ENCODE measurements at regions not wholly inside any gene's neighbourhood (a gene's known extent, or its start where the extent isn't known, plus 50 kb on each side); places are given as distances from the start of the nearest gene placed in this dataset.
A peak's percentile ranks its signal among the peaks of the same experiment; 100 is the strongest.

DNA sequence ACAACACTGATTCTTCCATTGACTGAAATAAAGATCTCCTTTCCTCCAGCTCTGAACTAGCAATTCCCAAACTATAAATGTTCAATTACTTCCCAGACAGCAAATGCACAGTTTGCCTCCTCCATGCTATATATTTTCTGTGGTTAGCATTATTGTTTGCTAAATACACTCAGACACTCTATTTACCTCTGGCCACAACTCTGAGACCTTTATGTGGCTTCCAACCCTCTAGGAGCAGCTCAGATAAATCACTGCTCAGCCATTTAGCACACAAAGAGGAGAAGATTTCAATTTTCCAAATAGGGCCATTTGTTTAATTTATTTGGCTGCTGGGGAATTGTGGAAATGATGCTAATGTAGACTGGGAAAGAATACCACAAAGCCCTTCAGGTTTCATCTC, 202.0 kb downstream of the SPTSSA start:
- Mint-ChIP-seq H3K4me1 (ENCODE audit: unreplicated experiment) (peaks cover 3% of the 10 kb centered on the region), H3K27ac (no peak overlapping the region), H3K9me3 (peaks cover 4% of the 10 kb centered on the region), H3K36me3 (no peaks in the 10 kb centered on the region), H3K4me3 (no peak overlapping the region), H3K27me3 (peaks cover 4% of the 10 kb centered on the region)
- DNase-seq (ENCODE audit: extremely low spot score, unreplicated experiment), result no peak
- TF ChIP-seq, protein P1, sequence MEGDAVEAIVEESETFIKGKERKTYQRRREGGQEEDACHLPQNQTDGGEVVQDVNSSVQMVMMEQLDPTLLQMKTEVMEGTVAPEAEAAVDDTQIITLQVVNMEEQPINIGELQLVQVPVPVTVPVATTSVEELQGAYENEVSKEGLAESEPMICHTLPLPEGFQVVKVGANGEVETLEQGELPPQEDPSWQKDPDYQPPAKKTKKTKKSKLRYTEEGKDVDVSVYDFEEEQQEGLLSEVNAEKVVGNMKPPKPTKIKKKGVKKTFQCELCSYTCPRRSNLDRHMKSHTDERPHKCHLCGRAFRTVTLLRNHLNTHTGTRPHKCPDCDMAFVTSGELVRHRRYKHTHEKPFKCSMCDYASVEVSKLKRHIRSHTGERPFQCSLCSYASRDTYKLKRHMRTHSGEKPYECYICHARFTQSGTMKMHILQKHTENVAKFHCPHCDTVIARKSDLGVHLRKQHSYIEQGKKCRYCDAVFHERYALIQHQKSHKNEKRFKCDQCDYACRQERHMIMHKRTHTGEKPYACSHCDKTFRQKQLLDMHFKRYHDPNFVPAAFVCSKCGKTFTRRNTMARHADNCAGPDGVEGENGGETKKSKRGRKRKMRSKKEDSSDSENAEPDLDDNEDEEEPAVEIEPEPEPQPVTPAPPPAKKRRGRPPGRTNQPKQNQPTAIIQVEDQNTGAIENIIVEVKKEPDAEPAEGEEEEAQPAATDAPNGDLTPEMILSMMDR (conservative IDR thresholded peaks at IDR 0.05), result no peak

DNA sequence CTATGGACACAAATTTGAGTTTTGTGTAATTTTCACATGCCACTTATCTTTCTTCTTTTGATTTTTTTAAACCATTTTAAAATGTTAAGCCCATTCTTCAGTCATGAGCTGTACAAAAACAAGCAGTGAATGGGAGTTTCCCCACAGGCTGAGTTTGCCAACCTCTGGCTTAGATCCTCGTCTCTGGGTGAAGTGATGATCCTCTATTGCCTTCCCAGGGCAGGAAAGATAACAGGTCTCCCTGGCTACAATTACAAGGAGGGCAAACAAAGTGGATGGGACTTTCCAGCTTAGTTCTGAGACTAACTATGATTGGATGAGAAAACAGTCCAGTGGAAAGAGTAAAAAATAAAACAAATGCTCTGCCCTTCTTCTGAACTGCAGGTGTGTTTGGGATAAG, 203.7 kb downstream of the SPTSSA start:
- H3K4me3 Mint-ChIP-seq, result no peak overlapping the region
- H3K27ac Mint-ChIP-seq, result no peak overlapping the region
- no peak for DNase-seq (ENCODE audit: extremely low spot score, unreplicated experiment)
- H3K4me1 Mint-ChIP-seq (ENCODE audit: unreplicated experiment), result peaks cover 3% of the 10 kb centered on the region
- TF ChIP-seq, protein P1 (conservative IDR thresholded peaks at IDR 0.05), result no peak
- H3K27me3 Mint-ChIP-seq, result peaks cover 4% of the 10 kb centered on the region
- H3K36me3 Mint-ChIP-seq, result no peaks in the 10 kb centered on the region
- H3K9me3 Mint-ChIP-seq, result peaks cover 4% of the 10 kb centered on the region

DNA sequence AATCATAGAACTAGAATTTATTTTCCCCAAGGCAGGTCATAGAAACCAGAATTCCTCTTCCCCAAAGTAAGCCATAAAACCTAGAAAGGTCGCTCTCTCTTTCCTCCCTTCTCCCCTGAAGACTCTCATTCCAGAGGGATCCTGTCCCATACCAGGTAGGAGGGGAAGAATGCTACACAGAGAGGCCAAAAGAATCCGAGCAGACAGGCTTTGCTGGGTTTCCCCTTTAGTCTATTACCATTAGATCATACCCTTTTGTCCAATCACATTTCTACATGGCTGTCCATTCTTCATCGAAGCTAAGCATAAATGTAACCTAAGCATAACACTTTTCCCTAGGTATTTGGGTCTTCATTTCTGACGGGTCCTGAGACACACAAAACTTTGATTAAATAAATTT, 204.5 kb downstream of the SPTSSA start:
- H3K4me3 Mint-ChIP-seq, result peak overlapping the region; percentile 42
- H3K9me3 Mint-ChIP-seq, result no peaks in the 10 kb centered on the region
- H3K27me3 Mint-ChIP-seq, result no peaks in the 10 kb centered on the region
- H3K27ac Mint-ChIP-seq, result peak overlapping the region; percentile 82
- H3K4me1 Mint-ChIP-seq (ENCODE audit: unreplicated experiment), result peaks cover 3% of the 10 kb centered on the region
- no peak for DNase-seq (ENCODE audit: extremely low spot score, unreplicated experiment)
- H3K36me3 Mint-ChIP-seq, result no peaks in the 10 kb centered on the region
- TF ChIP-seq, protein P1 (conservative IDR thresholded peaks at IDR 0.05), result no peak

DNA sequence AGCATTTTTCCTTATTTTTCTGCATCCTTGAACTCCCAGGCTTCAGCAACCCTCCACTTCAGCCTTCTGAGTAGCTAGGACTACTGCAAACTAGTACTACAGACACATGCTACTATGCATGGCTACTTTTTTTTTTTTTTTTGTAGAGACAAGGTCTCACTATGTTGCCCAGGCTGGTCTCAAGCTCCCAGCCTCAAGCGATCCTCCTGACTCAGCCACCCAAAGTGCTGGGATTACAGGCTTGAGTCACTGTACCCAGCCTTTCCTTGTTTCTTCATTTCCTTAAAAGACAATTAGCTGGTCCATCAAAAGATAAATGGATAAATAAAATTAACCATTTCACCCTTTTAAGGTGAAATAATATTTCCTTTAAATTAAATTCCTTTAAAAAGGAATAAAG, 205.8 kb downstream of the SPTSSA start:
- Mint-ChIP-seq H3K27me3 (no peaks in the 10 kb centered on the region), H3K27ac (no peak overlapping the region), H3K4me1 (ENCODE audit: unreplicated experiment) (peaks cover 13% of the 10 kb centered on the region), H3K36me3 (no peaks in the 10 kb centered on the region), H3K4me3 (no peak overlapping the region), H3K9me3 (no peaks in the 10 kb centered on the region)
- DNase-seq (ENCODE audit: extremely low spot score, unreplicated experiment), result no peak
- TF ChIP-seq, protein P1 (conservative IDR thresholded peaks at IDR 0.05), result no peak

DNA sequence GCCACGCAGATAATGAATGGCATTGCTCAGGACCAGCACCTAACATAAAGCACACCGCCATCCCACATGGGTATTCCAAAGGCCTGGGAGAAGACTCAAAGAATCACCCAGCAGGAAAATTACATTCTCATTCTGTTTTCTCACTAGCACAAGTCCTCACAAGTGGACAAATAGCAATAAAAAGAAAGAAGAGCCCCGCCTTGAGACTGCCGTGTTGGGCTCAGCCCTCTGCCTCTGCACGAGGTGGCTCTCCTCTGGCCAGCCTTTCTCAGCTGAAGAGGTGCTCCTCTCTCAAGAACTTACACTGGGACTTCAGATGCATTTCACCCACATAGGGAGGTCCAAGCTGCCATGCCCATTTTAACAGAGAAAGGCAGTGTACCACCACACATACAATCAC, 207.5 kb downstream of the SPTSSA start:
- Mint-ChIP-seq H3K4me1 (ENCODE audit: unreplicated experiment) (peaks cover 14% of the 10 kb centered on the region), H3K27me3 (no peaks in the 10 kb centered on the region), H3K9me3 (no peaks in the 10 kb centered on the region), H3K36me3 (no peaks in the 10 kb centered on the region), H3K27ac (no peak overlapping the region), H3K4me3 (no peak overlapping the region)
- DNase-seq (ENCODE audit: extremely low spot score, unreplicated experiment), result no peak
- TF ChIP-seq, protein P1 (conservative IDR thresholded peaks at IDR 0.05), result no peak

DNA sequence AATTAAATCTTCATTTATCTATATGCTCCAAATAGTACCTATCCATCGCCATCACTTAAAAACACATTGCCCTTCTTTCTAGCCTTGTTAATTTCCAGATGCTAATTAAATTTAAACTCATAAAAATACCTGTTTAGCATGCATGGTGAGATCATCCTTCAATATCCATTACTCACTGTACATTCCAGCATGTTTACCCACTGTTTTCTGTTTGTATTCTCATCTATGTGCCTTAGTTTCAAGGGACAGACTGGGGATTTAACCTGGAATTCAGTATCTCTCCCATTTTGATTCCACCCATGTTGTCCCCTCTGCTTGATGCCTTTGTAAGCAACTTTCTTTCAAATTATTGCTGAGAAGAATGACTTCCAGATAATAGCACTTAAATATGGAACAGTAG, 208.0 kb downstream of the SPTSSA start:
- H3K4me3 Mint-ChIP-seq, result no peak overlapping the region
- DNase-seq (ENCODE audit: extremely low spot score, unreplicated experiment), result no peak

More for the DNA sequence above, 208.0 kb downstream of the SPTSSA start:
- Mint-ChIP-seq H3K36me3 (no peaks in the 10 kb centered on the region), H3K27ac (no peak overlapping the region), H3K4me1 (ENCODE audit: unreplicated experiment) (peaks cover 14% of the 10 kb centered on the region), H3K27me3 (no peaks in the 10 kb centered on the region), H3K9me3 (no peaks in the 10 kb centered on the region)
- TF ChIP-seq, protein P1 (conservative IDR thresholded peaks at IDR 0.05), result no peak
